SU-DHL-6 (cell line): ENCODE measurements at regions not wholly inside any gene's neighbourhood (a gene's known extent, or its start where the extent isn't known, plus 50 kb on each side); places are given as distances from the start of the nearest gene placed in this dataset.

ENCODE experiments used
- H2AFZ ChIP-seq: fragments of 200-600 bp; sonication (generic); 2 replicates; pipeline ENCODE4 v1.6.1; 2014; ENCODE audit warnings: low read depth, mild to moderate bottlenecking, moderate library complexity, mixed read lengths, antibody characterized with exemption, low read length; ENCODE audit not compliant: severe bottlenecking
- H3F3A ChIP-seq: fragments of 200-600 bp; shearing (Covaris generic); 2 replicates; pipeline ENCODE4 v1.6.0; 2016; ENCODE audit warnings: antibody characterized with exemption, mild to moderate bottlenecking; ENCODE audit not compliant: insufficient read depth
- H3K27ac ChIP-seq: fragments of 200-600 bp; sonication (generic); 2 replicates; pipeline ENCODE4 v1.5.1; 2016; ENCODE audit warnings: low read depth, mild to moderate bottlenecking, low read length, moderate library complexity, mixed read lengths
- H3K27me3 ChIP-seq: fragments of 200-600 bp; sonication (generic), shearing (Covaris generic); 2 replicates; pipeline ENCODE4 v1.6.0; 2014; ENCODE audit warnings: mild to moderate bottlenecking, low read length
- H3K36me3 ChIP-seq: fragments of 200-600 bp; sonication (generic); 2 replicates; pipeline ENCODE4 v1.6.1; 2014; ENCODE audit warnings: mild to moderate bottlenecking, low read length, mixed read lengths
- H3K4me2 ChIP-seq: fragments of 300-600, 200-600 bp; shearing (Covaris generic), sonication (generic); 2 replicates; pipeline ENCODE4 v1.6.0; 2014; ENCODE audit warnings: low read length, low read depth, mild to moderate bottlenecking; ENCODE audit not compliant: poor library complexity, severe bottlenecking
- H3K4me3 ChIP-seq: fragments of 200-600 bp; sonication (generic); 2 replicates; pipeline ENCODE4 v1.5.1; 2014; ENCODE audit warnings: antibody characterized with exemption, low read length, mild to moderate bottlenecking, mixed read lengths; ENCODE audit not compliant: insufficient read depth, poor library complexity, severe bottlenecking
- H3K79me2 ChIP-seq: fragments of 200-600 bp; sonication (generic); 2 replicates; pipeline ENCODE4 v1.6.1; 2014; ENCODE audit warnings: mild to moderate bottlenecking, low read length, moderate library complexity; ENCODE audit not compliant: insufficient read depth
- H3K9ac ChIP-seq: fragments of 200-600 bp; sonication (generic); 2 replicates; pipeline ENCODE4 v1.7.0; 2014; ENCODE audit warnings: mild to moderate bottlenecking, low read length
- H3K9me2 ChIP-seq: fragments of 200-600 bp; sonication (generic); replicated peaks from 2 replicates; pipeline ENCODE4 v1.6.1; 2014; ENCODE audit warnings: low read length; ENCODE audit not compliant: insufficient read depth
- H3K9me3 ChIP-seq: fragments of 200-600 bp; sonication (generic); 2 replicates; pipeline ENCODE4 v1.6.1; 2014; ENCODE audit warnings: low read length, mixed read lengths; ENCODE audit not compliant: insufficient read depth
- H4K20me1 ChIP-seq: fragments of 200-600 bp; sonication (generic); 2 replicates; pipeline ENCODE4 v1.6.1; 2014; ENCODE audit warnings: low read depth, mild to moderate bottlenecking, antibody characterized with exemption, low read length, moderate library complexity, mixed read lengths
- EZH2phosphoT487 ChIP-seq: fragments of 200-600 bp; sonication (generic), shearing (Covaris generic); conservative IDR thresholded peaks from 2 replicates; pipeline ENCODE4 v1.6.1; 2018; ENCODE audit warnings: mild to moderate bottlenecking, antibody characterized with exemption, low read length, moderate library complexity, mixed read lengths
- TF ChIP-seq, protein P1 (sequence below): fragments of 200-600 bp; sonication (generic); IDR thresholded peaks from one replicate; pipeline ENCODE4 v1.5.1; 2017; ENCODE audit warnings: antibody characterized with exemption, mild to moderate bottlenecking, low read length, moderate library complexity; ENCODE audit not compliant: insufficient read depth, poor library complexity, severe bottlenecking

GRCh38 chr17:33933576-33933975 is 321.5 kb upstream of the CCL2 start:
- H3K4me2 ChIP-seq = no peak overlapping the region
- H3K9me3 ChIP-seq = no peaks in the 10 kb centered on the region

GRCh38 chr17:33934696-33935095 is 320.4 kb upstream of the CCL2 start:
- TF ChIP-seq, protein P1, sequence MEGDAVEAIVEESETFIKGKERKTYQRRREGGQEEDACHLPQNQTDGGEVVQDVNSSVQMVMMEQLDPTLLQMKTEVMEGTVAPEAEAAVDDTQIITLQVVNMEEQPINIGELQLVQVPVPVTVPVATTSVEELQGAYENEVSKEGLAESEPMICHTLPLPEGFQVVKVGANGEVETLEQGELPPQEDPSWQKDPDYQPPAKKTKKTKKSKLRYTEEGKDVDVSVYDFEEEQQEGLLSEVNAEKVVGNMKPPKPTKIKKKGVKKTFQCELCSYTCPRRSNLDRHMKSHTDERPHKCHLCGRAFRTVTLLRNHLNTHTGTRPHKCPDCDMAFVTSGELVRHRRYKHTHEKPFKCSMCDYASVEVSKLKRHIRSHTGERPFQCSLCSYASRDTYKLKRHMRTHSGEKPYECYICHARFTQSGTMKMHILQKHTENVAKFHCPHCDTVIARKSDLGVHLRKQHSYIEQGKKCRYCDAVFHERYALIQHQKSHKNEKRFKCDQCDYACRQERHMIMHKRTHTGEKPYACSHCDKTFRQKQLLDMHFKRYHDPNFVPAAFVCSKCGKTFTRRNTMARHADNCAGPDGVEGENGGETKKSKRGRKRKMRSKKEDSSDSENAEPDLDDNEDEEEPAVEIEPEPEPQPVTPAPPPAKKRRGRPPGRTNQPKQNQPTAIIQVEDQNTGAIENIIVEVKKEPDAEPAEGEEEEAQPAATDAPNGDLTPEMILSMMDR = no peak
- no peak for TF ChIP-seq EZH2phosphoT487

More at GRCh38 chr17:33933576-33933975, 321.5 kb upstream of the CCL2 start:
- Histone ChIP-seq H3K79me2 (no peaks in the 10 kb centered on the region), H2AFZ (no peak overlapping the region), H3K36me3 (no peaks in the 10 kb centered on the region), H3F3A (no peaks in the 10 kb centered on the region), H4K20me1 (no peaks in the 10 kb centered on the region), H3K9me2 (no peaks in the 10 kb centered on the region), H3K4me3 (no peak overlapping the region), H3K9ac (no peak overlapping the region), H3K27me3 (no peaks in the 10 kb centered on the region), H3K27ac (no peak overlapping the region)
- TF ChIP-seq, protein P1 = no peak
- no peak for TF ChIP-seq EZH2phosphoT487

GRCh38 chr17:33935822-33936221 is 319.3 kb upstream of the CCL2 start:
- Histone ChIP-seq H3K27ac (no peak overlapping the region), H3K9me3 (no peaks in the 10 kb centered on the region), H3K4me3 (no peak overlapping the region), H3F3A (no peaks in the 10 kb centered on the region), H3K4me2 (no peak overlapping the region), H2AFZ (no peak overlapping the region), H3K27me3 (no peaks in the 10 kb centered on the region), H3K79me2 (no peaks in the 10 kb centered on the region), H3K9ac (no peak overlapping the region), H4K20me1 (no peaks in the 10 kb centered on the region), H3K9me2 (no peaks in the 10 kb centered on the region), H3K36me3 (no peaks in the 10 kb centered on the region)
- TF ChIP-seq, protein P1 = no peak
- no peak for TF ChIP-seq EZH2phosphoT487

More at GRCh38 chr17:33934696-33935095, 320.4 kb upstream of the CCL2 start:
- H3F3A ChIP-seq = no peaks in the 10 kb centered on the region
- H3K9me3 ChIP-seq = no peaks in the 10 kb centered on the region
- no peaks in the 10 kb centered on the region for H3K36me3 ChIP-seq
- no peak overlapping the region for H2AFZ ChIP-seq
- no peak overlapping the region for H3K27ac ChIP-seq
- H3K4me3 ChIP-seq = no peak overlapping the region
- H3K9ac ChIP-seq = no peak overlapping the region
- H3K4me2 ChIP-seq = no peak overlapping the region
- H4K20me1 ChIP-seq = no peaks in the 10 kb centered on the region
- no peaks in the 10 kb centered on the region for H3K9me2 ChIP-seq
- no peaks in the 10 kb centered on the region for H3K79me2 ChIP-seq
- no peaks in the 10 kb centered on the region for H3K27me3 ChIP-seq
